ENCODE measurements at regions not wholly inside any gene's neighbourhood (a gene's known extent, or its start where the extent isn't known, plus 50 kb on each side); places are given as distances from the start of the nearest gene placed in this dataset.

DNA sequence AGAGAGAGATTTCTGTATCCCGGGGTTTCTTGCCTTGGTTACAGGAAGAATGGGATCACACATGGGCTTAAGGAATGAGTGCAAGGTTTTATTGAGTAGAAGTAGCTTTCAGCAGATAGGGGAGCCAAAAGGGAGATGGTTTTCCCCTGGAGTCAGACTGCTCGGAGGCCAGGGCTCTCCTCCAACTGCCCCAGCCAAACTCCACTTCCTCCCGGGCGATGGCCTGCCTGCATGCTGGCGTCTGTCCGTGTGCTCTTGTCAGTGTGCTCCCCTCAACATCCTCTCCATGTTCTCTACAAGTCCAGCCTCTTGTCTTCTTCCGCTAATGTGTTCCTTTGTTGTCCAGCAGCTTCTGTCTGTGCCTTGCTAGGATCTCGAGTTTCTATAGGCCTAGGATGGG lies 421.3 kb upstream of the ADGRL2 start:
- TF ChIP-seq, protein P1, sequence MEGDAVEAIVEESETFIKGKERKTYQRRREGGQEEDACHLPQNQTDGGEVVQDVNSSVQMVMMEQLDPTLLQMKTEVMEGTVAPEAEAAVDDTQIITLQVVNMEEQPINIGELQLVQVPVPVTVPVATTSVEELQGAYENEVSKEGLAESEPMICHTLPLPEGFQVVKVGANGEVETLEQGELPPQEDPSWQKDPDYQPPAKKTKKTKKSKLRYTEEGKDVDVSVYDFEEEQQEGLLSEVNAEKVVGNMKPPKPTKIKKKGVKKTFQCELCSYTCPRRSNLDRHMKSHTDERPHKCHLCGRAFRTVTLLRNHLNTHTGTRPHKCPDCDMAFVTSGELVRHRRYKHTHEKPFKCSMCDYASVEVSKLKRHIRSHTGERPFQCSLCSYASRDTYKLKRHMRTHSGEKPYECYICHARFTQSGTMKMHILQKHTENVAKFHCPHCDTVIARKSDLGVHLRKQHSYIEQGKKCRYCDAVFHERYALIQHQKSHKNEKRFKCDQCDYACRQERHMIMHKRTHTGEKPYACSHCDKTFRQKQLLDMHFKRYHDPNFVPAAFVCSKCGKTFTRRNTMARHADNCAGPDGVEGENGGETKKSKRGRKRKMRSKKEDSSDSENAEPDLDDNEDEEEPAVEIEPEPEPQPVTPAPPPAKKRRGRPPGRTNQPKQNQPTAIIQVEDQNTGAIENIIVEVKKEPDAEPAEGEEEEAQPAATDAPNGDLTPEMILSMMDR (IDR thresholded peaks at IDR 0.05) = no peak
- no peak for TF ChIP-seq POLR2A (IDR thresholded peaks at IDR 0.05)

Data from adrenal gland (tissue), 5 donors.